HG03432 (cell line): ENCODE measurements at regions not wholly inside any gene's neighbourhood (a gene's known extent, or its start where the extent isn't known, plus 50 kb on each side); places are given as distances from the start of the nearest gene placed in this dataset.

ENCODE experiments used
- ATAC-seq: cut with Tn5 transposase; IDR thresholded peaks from one replicate; pipeline ENCODE4 v1.9.1; 2021; ENCODE audit warnings: mild to moderate bottlenecking, moderate library complexity; ENCODE audit not compliant: unreplicated experiment

- no peak for ATAC-seq
These were observed 525.1 kb downstream of the BRD1 start for GRCh38 chr22:49302530-49302929.

DNA sequence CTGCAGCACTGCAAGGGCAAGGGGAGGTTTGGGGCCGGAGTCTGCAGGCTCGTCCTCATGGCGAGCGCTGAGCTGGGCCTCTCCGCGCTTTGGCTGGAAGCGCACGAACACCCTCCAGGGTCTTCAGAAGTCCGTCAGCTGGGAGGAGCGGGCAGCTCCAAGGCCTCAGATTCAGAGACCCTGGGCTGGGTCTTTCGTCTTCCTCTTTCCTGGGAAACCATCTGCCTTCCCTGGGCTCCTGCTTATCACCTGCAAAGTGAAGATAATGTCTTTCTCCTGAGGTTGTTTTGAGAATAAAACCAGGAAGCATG lies 525.6 kb downstream of the BRD1 start:
- no peak for ATAC-seq

- no peak for ATAC-seq
These were observed 526.1 kb downstream of the BRD1 start for GRCh38 chr22:49301398-49302149.

GRCh38 chr22:49300951-49301397 lies 526.7 kb downstream of the BRD1 start:
- ATAC-seq, result no peak

- no peak for ATAC-seq
These were observed 527.4 kb downstream of the BRD1 start for GRCh38 chr22:49300241-49300640.

DNA sequence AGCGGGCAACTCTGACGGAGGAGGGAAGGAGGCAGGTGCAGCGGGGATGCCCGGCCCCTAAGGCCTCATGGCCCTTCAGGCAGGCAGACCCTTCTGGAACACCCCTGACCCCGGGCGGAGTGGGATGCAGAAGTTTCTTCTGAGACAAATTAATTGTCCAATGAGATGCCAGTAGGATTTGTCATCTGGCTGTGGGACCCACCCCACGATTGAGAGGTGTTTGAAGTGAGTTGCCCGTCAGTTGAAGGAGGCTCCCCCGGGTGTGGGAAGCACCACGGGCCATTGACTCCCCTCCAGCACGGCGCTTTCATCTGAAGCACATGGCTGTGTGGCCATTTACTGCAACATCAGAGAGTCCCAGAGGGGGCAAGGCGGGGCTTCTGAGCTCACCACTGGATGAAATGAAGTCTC lies 527.8 kb downstream of the BRD1 start:
- ATAC-seq, result no peak

- no peak for ATAC-seq
These were observed 528.6 kb downstream of the BRD1 start for GRCh38 chr22:49298834-49299750.

- no peak for ATAC-seq
These were observed 529.6 kb downstream of the BRD1 start for GRCh38 chr22:49297871-49298721.

- no peak for ATAC-seq
These were observed 530.3 kb downstream of the BRD1 start for GRCh38 chr22:49297286-49297870.

GRCh38 chr22:49296561-49296960 lies 531.1 kb downstream of the BRD1 start:
- ATAC-seq, result no peak

DNA sequence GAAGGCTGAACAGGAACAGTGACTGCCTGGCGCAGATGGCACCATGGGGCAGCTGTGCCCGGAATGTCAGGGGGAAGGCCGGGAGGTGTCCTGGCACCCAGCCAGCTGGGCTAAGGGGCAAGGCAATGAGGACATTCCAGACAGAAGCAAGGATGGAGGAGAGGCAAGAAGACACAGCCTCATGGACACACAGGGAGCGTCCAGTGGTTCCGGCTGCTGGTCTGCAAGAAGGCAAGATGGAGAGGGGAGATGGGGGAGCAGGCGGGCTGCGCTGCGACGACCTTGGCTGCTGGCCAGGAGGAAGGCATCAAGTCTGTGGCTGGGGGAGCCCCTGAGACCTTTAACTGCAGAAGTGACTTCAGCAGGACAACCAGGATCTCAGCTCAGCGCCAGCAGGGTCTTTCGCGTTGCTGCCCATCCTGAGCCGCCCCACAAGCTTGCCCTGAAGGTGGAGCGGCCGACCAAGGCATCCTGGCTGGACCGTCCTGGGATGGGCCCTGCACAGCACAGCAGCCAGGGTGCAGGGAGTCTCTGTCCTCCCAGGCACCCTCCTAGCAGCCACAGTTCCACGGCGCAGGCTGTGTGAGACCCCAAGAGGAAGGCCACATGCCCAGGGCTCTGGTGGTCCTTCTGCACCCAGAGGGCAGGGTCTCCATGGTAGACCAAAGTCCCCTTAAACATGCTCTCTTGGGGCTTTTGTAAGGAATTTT lies 531.7 kb downstream of the BRD1 start:
- ATAC-seq, result no peak

DNA sequence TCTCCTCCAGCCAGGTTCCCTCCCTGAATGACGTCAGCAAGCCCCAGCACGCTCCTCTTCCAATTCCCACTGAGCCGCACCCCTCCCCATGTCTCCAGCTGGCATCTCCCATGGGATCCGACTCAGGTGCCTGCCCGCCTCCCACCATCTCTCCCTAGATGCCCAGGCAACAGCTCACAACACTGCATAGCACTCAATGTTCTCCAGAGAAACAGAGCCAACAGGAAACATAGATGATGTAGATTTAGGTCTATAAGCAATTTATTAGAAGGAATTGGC lies 532.3 kb downstream of the BRD1 start:
- ATAC-seq, result no peak

DNA sequence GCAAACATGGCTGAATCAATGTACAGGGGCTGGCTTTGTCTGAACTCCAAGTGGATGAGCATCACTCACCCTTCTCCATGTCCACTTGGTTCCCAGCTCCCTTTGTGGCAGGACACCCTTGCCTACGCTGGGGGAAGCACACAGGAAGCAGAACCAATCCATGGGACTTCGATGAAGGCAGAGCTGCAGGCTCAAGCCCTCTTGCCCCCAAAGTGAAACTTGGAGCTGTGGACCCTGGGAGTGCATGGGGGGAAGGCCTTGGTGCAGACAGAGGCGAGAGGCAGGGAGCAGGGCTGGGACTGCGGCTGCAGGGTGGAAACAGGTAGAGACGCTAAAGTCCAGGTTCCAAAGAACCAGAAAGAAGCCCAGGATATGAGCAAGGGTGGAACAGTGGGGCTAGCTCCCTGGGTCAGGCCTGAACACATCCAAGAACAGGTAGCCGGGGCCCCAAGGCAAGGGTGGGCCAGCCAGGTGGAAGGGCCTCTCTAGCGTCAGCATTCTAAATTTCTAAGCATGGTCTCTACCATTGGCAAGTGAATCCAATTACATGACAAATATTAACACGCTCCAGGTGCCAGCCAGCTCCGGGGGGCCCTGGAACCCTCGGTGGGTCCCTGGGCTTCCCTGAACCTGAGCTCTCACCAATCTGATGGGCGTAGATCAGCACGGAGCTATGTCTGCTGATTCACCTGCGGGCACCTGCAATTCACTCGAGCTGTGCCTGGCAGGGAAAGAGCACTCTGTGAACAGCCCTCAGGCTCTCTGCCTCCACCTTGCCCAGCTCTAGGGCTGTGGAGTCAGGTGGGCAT lies 532.8 kb downstream of the BRD1 start:
- ATAC-seq, result no peak

GRCh38 chr22:49292909-49293308 lies 534.8 kb downstream of the BRD1 start:
- no peak for ATAC-seq

- no peak for ATAC-seq
These were observed 535.9 kb downstream of the BRD1 start for GRCh38 chr22:49291781-49292180.

DNA sequence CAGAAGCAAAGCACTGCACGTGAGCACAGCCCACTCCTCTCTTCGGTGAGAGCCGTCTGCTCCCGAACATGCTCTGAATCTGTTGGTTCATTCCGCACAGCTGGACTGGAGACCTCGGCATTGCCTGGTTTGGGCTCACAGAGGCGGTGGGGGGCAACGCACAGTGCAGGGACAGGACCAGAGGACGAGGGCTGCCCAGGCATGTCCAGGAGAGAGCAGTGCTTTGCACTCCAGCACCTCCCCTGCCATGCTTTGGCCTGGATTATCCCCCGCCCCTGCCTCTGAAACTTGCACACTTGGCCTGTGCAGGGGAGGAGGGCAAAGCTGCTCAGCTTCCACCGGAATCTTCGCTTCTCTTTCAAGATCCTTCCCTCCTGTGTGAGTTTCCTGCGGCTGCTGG lies 536.5 kb downstream of the BRD1 start:
- ATAC-seq, result no peak

GRCh38 chr22:49290711-49291110 lies 537.0 kb downstream of the BRD1 start:
- ATAC-seq, result no peak

- ATAC-seq, result no peak
These were observed 537.6 kb downstream of the BRD1 start for GRCh38 chr22:49289822-49290679.
